Esophagus squamous epithelium (tissue), 5 donors: ENCODE measurements at regions not wholly inside any gene's neighbourhood (a gene's known extent, or its start where the extent isn't known, plus 50 kb on each side); places are given as distances from the start of the nearest gene placed in this dataset.

ENCODE experiments used
- DNase-seq: peaks from one replicate; lab custom pipeline; 2025; lab: John Stamatoyannopoulos, UW
- H3K27ac ChIP-seq, 4 donors: fragments of 200-600 bp; sonication (generic); one replicate each; pipeline ENCODE4 v1.5.1; 2016 to 2019; ENCODE audit warnings: mild to moderate bottlenecking in 1 of 4
- H3K27me3 ChIP-seq, 4 donors: fragments of 200-600 bp; sonication (generic); 1 replicate in 3 of 4; 2 replicates in 1 of 4; pipeline versions ENCODE4 v1.5.1 to v1.6.0; 2017 to 2021; ENCODE audit warnings: antibody characterized with exemption in 1 of 4
- H3K36me3 ChIP-seq, 3 donors: fragments of 200-600 bp; sonication (generic); one replicate each; pipeline ENCODE4 v1.5.1; 2016 to 2019
- H3K4me1 ChIP-seq, 3 donors: fragments of 200-600 bp; sonication (generic); one replicate each; pipeline ENCODE4 v1.5.1; 2017 to 2019
- H3K4me3 ChIP-seq, 4 donors: fragments of 200-600 bp; sonication (generic); 1 replicate in 3 of 4; 2 replicates in 1 of 4; pipeline ENCODE4 v1.5.1; 2016 to 2019; ENCODE audit warnings: mild to moderate bottlenecking in 2 of 4, moderate library complexity in 1 of 4
- H3K9me3 ChIP-seq, 3 donors: fragments of 200-600 bp; sonication (generic); one replicate each; pipeline ENCODE4 v1.5.1; 2016 to 2019
- POLR2A ChIP-seq, 4 donors: fragments of 450-650 bp; IDR thresholded peaks; one replicate each; pipeline ENCODE4 v1.6.1; 2017; ENCODE audit warnings: antibody characterized with exemption in 4 of 4, mild to moderate bottlenecking in 4 of 4, moderate library complexity in 3 of 4
- WGBS, 2 donors: methylation state at CpG; one replicate each; pipeline ENCODE4 v1.1.5; 2018; 5-methylcytosine and 5-hydroxymethylcytosine counted together
- intact Hi-C: fragments of 100-400 bp; cut with DNase I; formaldehyde crosslinking; loops from one replicate; pipeline ENCODE4 v1.15.0; 2022
- TF ChIP-seq, protein P1 (sequence below), 6 experiments: fragments of 450-650 bp in 4 of 6; fragments of 200-600 bp in 2 of 6; sonication (generic) in 2 of 6; IDR thresholded peaks; one replicate each; pipeline ENCODE4 v1.5.1; 2016 to 2019; ENCODE audit warnings: antibody characterized with exemption in 6 of 6, mild to moderate bottlenecking in 4 of 6, moderate library complexity in 4 of 6
- donor health status: DM: yes; HTN: yes; CAD: no.

- Histone ChIP-seq H3K36me3 (no peaks in the 10 kb centered on the region), H3K27me3 (no peaks in the 10 kb centered on the region), H3K4me3 (no peak overlapping the region), H3K9me3 (no peaks in the 10 kb centered on the region), H3K27ac (no peak overlapping the region), H3K4me1 (peaks cover 0 to 4% (median 0%) of the 10 kb centered on the region in 3 donors)
- TF ChIP-seq, protein P1, sequence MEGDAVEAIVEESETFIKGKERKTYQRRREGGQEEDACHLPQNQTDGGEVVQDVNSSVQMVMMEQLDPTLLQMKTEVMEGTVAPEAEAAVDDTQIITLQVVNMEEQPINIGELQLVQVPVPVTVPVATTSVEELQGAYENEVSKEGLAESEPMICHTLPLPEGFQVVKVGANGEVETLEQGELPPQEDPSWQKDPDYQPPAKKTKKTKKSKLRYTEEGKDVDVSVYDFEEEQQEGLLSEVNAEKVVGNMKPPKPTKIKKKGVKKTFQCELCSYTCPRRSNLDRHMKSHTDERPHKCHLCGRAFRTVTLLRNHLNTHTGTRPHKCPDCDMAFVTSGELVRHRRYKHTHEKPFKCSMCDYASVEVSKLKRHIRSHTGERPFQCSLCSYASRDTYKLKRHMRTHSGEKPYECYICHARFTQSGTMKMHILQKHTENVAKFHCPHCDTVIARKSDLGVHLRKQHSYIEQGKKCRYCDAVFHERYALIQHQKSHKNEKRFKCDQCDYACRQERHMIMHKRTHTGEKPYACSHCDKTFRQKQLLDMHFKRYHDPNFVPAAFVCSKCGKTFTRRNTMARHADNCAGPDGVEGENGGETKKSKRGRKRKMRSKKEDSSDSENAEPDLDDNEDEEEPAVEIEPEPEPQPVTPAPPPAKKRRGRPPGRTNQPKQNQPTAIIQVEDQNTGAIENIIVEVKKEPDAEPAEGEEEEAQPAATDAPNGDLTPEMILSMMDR (IDR thresholded peaks at IDR 0.05): no peak
- no peak for TF ChIP-seq POLR2A (IDR thresholded peaks at IDR 0.05)
- 39 to 60% methylated on average over 7 of the region's 7 CpGs for WGBS, 2 donors
- intact Hi-C loops: no loop called here
- no peak for DNase-seq
These were observed 464.5 kb upstream of the FAT1 start for GRCh38 chr4:187188118-187188517.

- H3K4me1 ChIP-seq: peaks cover 0 to 4% (median 0%) of the 10 kb centered on the region in 3 donors
- 78 to 95% methylated on average over 3 of the region's 3 CpGs for WGBS, 2 donors
- DNase-seq: no peak
- no peak for TF ChIP-seq POLR2A (IDR thresholded peaks at IDR 0.05)
- TF ChIP-seq, protein P1 (IDR thresholded peaks at IDR 0.05): no peak
- H3K4me3 ChIP-seq: no peak overlapping the region
- no peaks in the 10 kb centered on the region for H3K36me3 ChIP-seq
- H3K9me3 ChIP-seq: no peaks in the 10 kb centered on the region
- no peak overlapping the region for H3K27ac ChIP-seq
- no peaks in the 10 kb centered on the region for H3K27me3 ChIP-seq
- intact Hi-C loops: no loop called here
These were observed 465.1 kb upstream of the FAT1 start for GRCh38 chr4:187188741-187189140.

GRCh38 chr4:187190390-187190789 is 466.7 kb upstream of the FAT1 start:
- Histone ChIP-seq H3K4me3 (no peak overlapping the region), H3K9me3 (no peaks in the 10 kb centered on the region), H3K27me3 (no peaks in the 10 kb centered on the region), H3K4me1 (no peaks in the 10 kb centered on the region), H3K36me3 (no peaks in the 10 kb centered on the region), H3K27ac (no peak overlapping the region)
- TF ChIP-seq POLR2A (IDR thresholded peaks at IDR 0.05): no peak
- TF ChIP-seq, protein P1 (IDR thresholded peaks at IDR 0.05): no peak
- intact Hi-C loops: no loop called here
- DNase-seq: no peak
- 32 to 53% methylated on average over 1 of the region's 1 CpG for WGBS, 2 donors

- Histone ChIP-seq H3K27me3 (no peaks in the 10 kb centered on the region), H3K36me3 (no peaks in the 10 kb centered on the region), H3K9me3 (no peaks in the 10 kb centered on the region), H3K27ac (no peak overlapping the region), H3K4me3 (no peak overlapping the region), H3K4me1 (no peaks in the 10 kb centered on the region)
- DNase-seq: no peak
- 75 to 78% methylated on average over 5 of the region's 5 CpGs for WGBS, 2 donors
- intact Hi-C loops: no loop called here
- TF ChIP-seq POLR2A (IDR thresholded peaks at IDR 0.05): no peak
- TF ChIP-seq, protein P1 (IDR thresholded peaks at IDR 0.05): no peak
These were observed 468.0 kb upstream of the FAT1 start for GRCh38 chr4:187191676-187192075.

- Histone ChIP-seq H3K27me3 (no peaks in the 10 kb centered on the region), H3K36me3 (no peaks in the 10 kb centered on the region), H3K9me3 (no peaks in the 10 kb centered on the region), H3K4me3 (no peak overlapping the region), H3K4me1 (no peaks in the 10 kb centered on the region), H3K27ac (no peak overlapping the region)
- 89 to 92% methylated on average over 9 of the region's 9 CpGs for WGBS, 2 donors
- TF ChIP-seq, protein P1 (IDR thresholded peaks at IDR 0.05): no peak
- no peak for TF ChIP-seq POLR2A (IDR thresholded peaks at IDR 0.05)
- DNase-seq: no peak
- intact Hi-C loops: no loop called here
These were observed 468.6 kb upstream of the FAT1 start for GRCh38 chr4:187192266-187192665.
